ENCODE measurements at regions not wholly inside any gene's neighbourhood (a gene's known extent, or its start where the extent isn't known, plus 50 kb on each side); places are given as distances from the start of the nearest gene placed in this dataset.
A peak's percentile ranks its signal among the peaks of the same experiment; 100 is the strongest.
"Not testable (repeated sequence)": the region's sequence is repeated elsewhere in the genome, so short reads cannot be mapped to it uniquely, and the experiment has no call there.

DNA sequence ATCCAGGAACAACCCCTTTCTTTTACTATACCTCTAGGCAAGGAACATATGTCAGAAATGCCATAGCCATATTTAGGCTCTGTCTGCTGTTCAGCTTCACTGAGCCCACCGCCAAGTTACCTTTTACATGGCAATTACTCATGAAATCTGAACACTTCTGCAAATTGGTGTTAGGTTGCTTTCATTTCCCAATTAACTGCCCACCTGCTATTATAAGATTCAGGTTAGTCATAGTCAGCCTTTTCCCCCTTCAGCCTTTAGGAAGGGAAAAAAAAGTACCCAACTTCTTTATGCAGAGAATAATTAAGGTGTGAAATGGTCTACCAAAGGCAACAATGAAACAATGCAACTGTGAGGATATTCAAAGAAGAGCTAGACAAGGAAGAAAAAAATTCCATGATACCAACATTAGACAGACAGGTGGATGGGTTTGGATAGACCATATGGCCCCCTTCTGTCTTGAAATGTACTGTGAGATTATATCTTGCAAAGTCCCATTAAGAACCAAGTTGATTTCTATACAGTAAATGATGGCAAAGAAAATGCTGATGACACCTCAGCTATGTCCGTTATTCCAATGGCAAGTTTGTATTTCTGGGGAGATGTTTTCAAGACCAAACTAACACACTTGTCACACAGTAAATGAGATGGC is 442.1 kb upstream of the NRP1 start:
- TF ChIP-seq, protein P1, sequence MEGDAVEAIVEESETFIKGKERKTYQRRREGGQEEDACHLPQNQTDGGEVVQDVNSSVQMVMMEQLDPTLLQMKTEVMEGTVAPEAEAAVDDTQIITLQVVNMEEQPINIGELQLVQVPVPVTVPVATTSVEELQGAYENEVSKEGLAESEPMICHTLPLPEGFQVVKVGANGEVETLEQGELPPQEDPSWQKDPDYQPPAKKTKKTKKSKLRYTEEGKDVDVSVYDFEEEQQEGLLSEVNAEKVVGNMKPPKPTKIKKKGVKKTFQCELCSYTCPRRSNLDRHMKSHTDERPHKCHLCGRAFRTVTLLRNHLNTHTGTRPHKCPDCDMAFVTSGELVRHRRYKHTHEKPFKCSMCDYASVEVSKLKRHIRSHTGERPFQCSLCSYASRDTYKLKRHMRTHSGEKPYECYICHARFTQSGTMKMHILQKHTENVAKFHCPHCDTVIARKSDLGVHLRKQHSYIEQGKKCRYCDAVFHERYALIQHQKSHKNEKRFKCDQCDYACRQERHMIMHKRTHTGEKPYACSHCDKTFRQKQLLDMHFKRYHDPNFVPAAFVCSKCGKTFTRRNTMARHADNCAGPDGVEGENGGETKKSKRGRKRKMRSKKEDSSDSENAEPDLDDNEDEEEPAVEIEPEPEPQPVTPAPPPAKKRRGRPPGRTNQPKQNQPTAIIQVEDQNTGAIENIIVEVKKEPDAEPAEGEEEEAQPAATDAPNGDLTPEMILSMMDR (conservative IDR thresholded peaks at IDR 0.05; ENCODE audit: low read depth, low read length), result no peak
- H3K4me3 ChIP-seq (ENCODE audit: low read depth, low read length), result no peak overlapping the region

DNA sequence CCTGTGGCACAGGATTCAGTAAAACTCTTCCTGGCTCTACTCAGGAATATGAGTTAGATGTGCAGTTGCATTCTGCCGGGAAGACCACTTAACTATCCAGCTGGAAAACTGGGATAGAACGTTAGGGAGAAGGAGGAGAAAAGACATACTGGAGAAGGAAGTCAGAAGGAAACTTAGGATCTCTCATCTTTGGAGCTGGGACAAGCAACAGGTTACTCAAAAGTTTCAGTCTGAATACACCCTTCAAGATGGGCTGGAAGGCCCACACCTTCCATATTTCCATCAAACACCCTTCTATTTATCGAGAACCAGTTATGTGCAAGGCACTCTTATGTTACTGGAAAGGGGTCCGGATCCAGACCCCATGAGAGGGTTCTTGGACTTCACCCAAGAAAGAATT is 440.4 kb upstream of the NRP1 start:
- DNase-seq (ENCODE audit: low read depth), result no peak
- no peak overlapping the region for H3K4me3 ChIP-seq (ENCODE audit: low read depth, low read length)
- TF ChIP-seq, protein P1 (conservative IDR thresholded peaks at IDR 0.05; ENCODE audit: low read depth, low read length), result no peak

More for the DNA sequence above, 442.1 kb upstream of the NRP1 start:
- DNase-seq (ENCODE audit: low read depth), result no peak

DNA sequence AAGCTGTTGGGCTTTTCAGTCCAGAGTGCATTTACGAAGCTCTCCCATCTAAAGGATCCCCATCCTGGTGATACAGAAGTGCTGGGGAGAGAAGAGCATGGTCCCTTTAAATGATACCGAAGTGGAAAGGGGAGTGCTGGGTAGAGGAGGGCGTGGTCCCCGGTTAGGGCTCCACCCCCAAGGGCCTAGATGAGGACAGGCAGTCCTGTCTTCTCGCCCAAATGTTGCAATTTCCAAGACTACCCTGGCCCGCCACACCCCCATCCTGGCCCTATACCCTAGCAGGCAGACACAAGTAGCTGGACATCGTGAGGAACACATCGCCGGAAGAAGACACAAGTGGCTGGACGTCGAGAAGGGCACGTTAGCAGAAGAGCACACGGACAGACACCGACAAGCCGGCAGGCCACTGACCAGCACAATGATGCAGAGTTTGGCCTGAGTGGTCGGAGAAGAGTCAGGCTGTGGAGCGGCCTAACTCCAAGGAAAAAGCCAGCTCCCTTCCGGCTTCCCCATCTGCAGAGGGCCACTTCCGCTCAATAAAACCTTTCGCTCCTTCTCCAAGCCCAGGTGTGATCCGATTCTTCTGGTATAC is 439.5 kb upstream of the NRP1 start:
- H3K4me3 ChIP-seq (ENCODE audit: low read depth, low read length), result no peak overlapping the region
- TF ChIP-seq, protein P1 (conservative IDR thresholded peaks at IDR 0.05; ENCODE audit: low read depth, low read length), result no peak
- DNase-seq (ENCODE audit: low read depth), result no peak

DNA sequence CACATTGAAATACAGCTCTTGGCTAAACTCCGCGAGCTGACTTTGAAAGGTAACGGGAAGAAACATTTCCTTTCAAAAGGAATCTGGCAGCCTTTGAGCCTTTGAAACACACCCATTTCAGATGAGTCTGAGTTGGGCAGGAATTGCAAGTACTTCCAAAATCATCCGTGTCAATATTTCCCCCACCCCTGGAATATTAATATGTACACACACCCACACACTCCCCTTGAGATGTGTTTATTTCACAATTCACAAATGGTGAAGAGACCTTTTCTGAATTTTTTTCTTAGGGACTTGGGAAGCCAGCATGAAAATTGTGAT is 438.7 kb upstream of the NRP1 start:
- H3K4me3 ChIP-seq (ENCODE audit: low read depth, low read length), result no peak overlapping the region
- peak; percentile 12 for DNase-seq (ENCODE audit: low read depth)
- TF ChIP-seq, protein P1 (conservative IDR thresholded peaks at IDR 0.05; ENCODE audit: low read depth, low read length), result no peak

DNA sequence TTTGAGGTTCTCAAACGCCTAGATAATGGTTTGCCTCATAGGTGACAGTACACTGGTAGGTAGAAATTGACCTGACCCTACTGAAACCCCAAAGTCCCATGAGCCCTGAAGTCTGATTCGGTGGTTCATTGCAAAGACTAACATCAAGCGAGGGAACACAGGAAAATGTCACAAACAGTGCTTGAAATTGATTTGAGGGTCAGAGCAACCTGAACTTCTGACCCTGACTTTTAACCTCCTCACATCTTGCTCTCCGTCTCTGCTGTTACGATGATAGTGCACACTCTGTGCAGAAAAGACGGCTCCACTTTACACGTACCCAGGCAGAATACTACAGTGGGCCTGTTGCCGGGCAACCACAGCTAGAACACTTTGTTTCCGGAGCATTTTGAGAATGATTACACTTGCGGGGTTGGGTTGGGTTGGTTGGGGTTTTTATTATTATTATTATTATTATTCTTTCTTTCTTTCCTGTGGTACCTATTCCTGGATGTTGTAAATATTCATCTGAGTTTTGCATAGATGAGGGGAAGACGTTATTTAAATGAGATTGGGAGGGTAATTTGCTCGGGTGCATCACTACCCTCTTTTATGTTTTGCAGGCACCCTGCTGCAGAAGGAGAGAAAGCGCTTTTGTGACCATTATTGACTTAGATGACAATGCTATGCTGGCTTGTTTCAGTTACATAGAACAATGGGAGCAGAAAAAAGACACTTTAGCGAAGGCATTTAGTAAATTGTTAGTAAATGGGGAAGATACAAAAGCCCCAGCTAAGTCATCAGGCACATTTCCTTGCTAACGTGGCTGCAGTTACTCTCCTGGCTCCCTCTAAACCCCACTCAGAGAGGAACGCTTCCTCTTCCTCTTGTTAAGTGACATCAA is 438.1 kb upstream of the NRP1 start:
- TF ChIP-seq, protein P1 (conservative IDR thresholded peaks at IDR 0.05; ENCODE audit: low read depth, low read length), result no peak
- peak; percentile 23 for DNase-seq (ENCODE audit: low read depth)
- no peak overlapping the region for H3K4me3 ChIP-seq (ENCODE audit: low read depth, low read length)

DNA sequence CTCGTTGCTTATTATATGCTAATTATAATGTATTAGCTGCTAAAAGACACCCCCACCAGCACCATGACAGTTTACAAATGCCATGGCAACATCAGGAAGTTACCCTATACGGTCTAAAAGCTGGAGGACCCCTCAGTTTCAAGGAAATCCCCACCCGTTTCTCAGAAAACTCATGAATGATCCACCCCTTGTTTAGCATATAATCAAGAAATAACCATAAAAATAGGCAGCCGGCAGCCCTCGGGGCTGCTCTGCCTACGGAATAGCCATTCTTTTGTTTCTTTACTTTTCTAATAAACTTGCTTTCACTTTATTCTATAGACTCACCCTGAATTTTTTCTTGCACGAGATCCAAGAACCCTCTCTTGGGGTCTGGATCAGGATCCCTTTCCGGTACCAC is 437.4 kb upstream of the NRP1 start:
- not testable (repeated sequence) for H3K4me3 ChIP-seq (ENCODE audit: low read depth, low read length)

DNA sequence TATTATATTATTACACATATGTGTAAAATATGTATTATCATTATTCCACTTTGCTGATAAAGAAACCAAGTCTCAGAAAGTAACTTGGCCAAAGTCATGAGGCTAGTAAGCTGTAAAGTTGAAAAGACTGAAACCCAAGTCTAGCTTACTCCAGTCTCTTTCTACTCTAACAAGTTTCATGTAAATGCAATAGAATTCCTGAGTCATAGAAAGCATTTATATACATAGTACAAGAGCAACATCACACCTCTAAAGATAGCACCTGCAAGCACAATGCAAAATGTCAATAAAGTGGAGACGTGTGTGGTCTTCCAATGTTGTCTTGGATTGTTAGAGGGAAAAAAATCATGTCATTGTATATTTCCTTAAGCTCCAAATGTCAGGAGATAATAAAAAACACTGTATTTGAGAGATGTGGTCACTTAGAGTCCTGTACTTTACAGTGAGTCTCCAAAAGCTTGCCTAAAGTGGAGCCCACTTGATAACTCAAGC is 430.3 kb upstream of the NRP1 start:
- no peak for DNase-seq (ENCODE audit: low read depth)
- TF ChIP-seq, protein P1 (conservative IDR thresholded peaks at IDR 0.05; ENCODE audit: low read depth, low read length), result no peak
- no peak overlapping the region for H3K4me3 ChIP-seq (ENCODE audit: low read depth, low read length)

More for the DNA sequence above, 437.4 kb upstream of the NRP1 start:
- not testable (repeated sequence) for DNase-seq (ENCODE audit: low read depth)
